ENCODE measurements at regions not wholly inside any gene's neighbourhood (a gene's known extent, or its start where the extent isn't known, plus 50 kb on each side); places are given as distances from the start of the nearest gene placed in this dataset.

- DNase-seq (ENCODE audit: low read depth in 2 of 2) = no peak
Observed at GRCh38 chr13:21757763-21758162, 86.9 kb downstream of the FGF9 start.

- DNase-seq (ENCODE audit: low read depth in 2 of 2) = no peak
Observed at GRCh38 chr13:21758441-21758840, 87.6 kb downstream of the FGF9 start.

GRCh38 chr13:21759463-21759862 is 88.6 kb downstream of the FGF9 start:
- no peak for DNase-seq (ENCODE audit: low read depth in 2 of 2)

GRCh38 chr13:21759911-21760310 is 89.0 kb downstream of the FGF9 start:
- DNase-seq (ENCODE audit: low read depth in 2 of 2) = no peak

- DNase-seq (ENCODE audit: low read depth in 2 of 2) = no peak
Observed at GRCh38 chr13:21761770-21762169, 90.9 kb downstream of the FGF9 start.

- no peak for DNase-seq (ENCODE audit: low read depth in 2 of 2)
Observed at GRCh38 chr13:21762512-21762911, 91.6 kb downstream of the FGF9 start.

GRCh38 chr13:21767032-21767431 is 96.2 kb downstream of the FGF9 start:
- DNase-seq (ENCODE audit: low read depth in 2 of 2) = no peak

GRCh38 chr13:21771075-21771474 is 100.2 kb downstream of the FGF9 start:
- no peak for DNase-seq (ENCODE audit: low read depth in 2 of 2)

- DNase-seq (ENCODE audit: low read depth in 2 of 2) = no peak
Observed at GRCh38 chr13:21777166-21777565, 106.3 kb downstream of the FGF9 start.

GRCh38 chr13:21777813-21778212 is 106.9 kb downstream of the FGF9 start:
- no peak for DNase-seq (ENCODE audit: low read depth in 2 of 2)

GRCh38 chr13:21782736-21783135 is 111.9 kb downstream of the FGF9 start:
- DNase-seq (ENCODE audit: low read depth in 2 of 2) = no peak

GRCh38 chr13:21785990-21786389 is 115.1 kb downstream of the FGF9 start:
- DNase-seq (ENCODE audit: low read depth in 2 of 2) = no peak

- no peak for DNase-seq (ENCODE audit: low read depth in 2 of 2)
Observed at GRCh38 chr13:21796066-21796465, 125.2 kb downstream of the FGF9 start.

- DNase-seq (ENCODE audit: low read depth in 2 of 2) = no peak
Observed at GRCh38 chr13:21796775-21797514, 126.1 kb downstream of the FGF9 start.

GRCh38 chr13:21797736-21798135 is 126.9 kb downstream of the FGF9 start:
- DNase-seq (ENCODE audit: low read depth in 2 of 2) = no peak

GRCh38 chr13:21798181-21798580 is 127.3 kb downstream of the FGF9 start:
- DNase-seq (ENCODE audit: low read depth in 2 of 2) = no peak

- no peak for DNase-seq (ENCODE audit: low read depth in 2 of 2)
Observed at GRCh38 chr13:21799671-21800070, 128.8 kb downstream of the FGF9 start.

- no peak for DNase-seq (ENCODE audit: low read depth in 2 of 2)
Observed at GRCh38 chr13:21800837-21801616, 130.2 kb downstream of the FGF9 start.

- no peak for DNase-seq (ENCODE audit: low read depth in 2 of 2)
Observed at GRCh38 chr13:21805733-21806132, 134.9 kb downstream of the FGF9 start.

GRCh38 chr13:21812192-21812626 is 141.3 kb downstream of the FGF9 start:
- no peak for DNase-seq (ENCODE audit: low read depth in 2 of 2)

- DNase-seq (ENCODE audit: low read depth in 2 of 2) = no peak
Observed at GRCh38 chr13:21813110-21813509, 142.2 kb downstream of the FGF9 start.

- DNase-seq (ENCODE audit: low read depth in 2 of 2) = no peak
Observed at GRCh38 chr13:21813844-21814243, 143.0 kb downstream of the FGF9 start.

GRCh38 chr13:21814604-21815003 is 143.7 kb downstream of the FGF9 start:
- DNase-seq (ENCODE audit: low read depth in 2 of 2) = no peak
